A549 (cell line): ENCODE measurements at regions not wholly inside any gene's neighbourhood (a gene's known extent, or its start where the extent isn't known, plus 50 kb on each side); places are given as distances from the start of the nearest gene placed in this dataset.

Experiments used
- CHD4 ChIP-seq: fragments of 200-600 bp; sonication (generic); IDR thresholded peaks from 2 replicates; pipeline ENCODE4 v1.6.1; 2016; ENCODE audit warnings: antibody characterized with exemption, mild to moderate bottlenecking, borderline replicate concordance
- ELK1 ChIP-seq: fragments of 150-350 bp; IDR thresholded peaks from 2 replicates; pipeline ENCODE4 v1.6.1; 2014; ENCODE audit warnings: low read depth, mild to moderate bottlenecking, low read length
- EP300 ChIP-seq, 2 experiments: fragments of >200 bp; sonication (Bioruptor Twin); formaldehyde crosslinking; IDR thresholded peaks; 2 replicates in 1 of 2; 3 replicates in 1 of 2; pipeline ENCODE4 v1.6.1; 2016 to 2017
- ESRRA ChIP-seq: fragments of 150-350 bp; IDR thresholded peaks from 2 replicates; pipeline ENCODE4 v1.6.1; 2014; ENCODE audit warnings: mild to moderate bottlenecking, low read length, borderline replicate concordance
- JUN ChIP-seq, 2 experiments: fragments of >200 bp; sonication (Bioruptor Twin); formaldehyde crosslinking; IDR thresholded peaks; 2 replicates in 1 of 2; 3 replicates in 1 of 2; pipeline ENCODE4 v1.6.1; 2016 to 2017
- MAX ChIP-seq: IDR thresholded peaks from 2 replicates; pipeline ENCODE4 v1.6.1; 2012
- PBX3 ChIP-seq: IDR thresholded peaks from 2 replicates; pipeline ENCODE4 v1.6.1; 2012
- RCOR1 ChIP-seq: fragments of 150-350 bp; IDR thresholded peaks from 2 replicates; pipeline ENCODE4 v1.6.1; 2014; ENCODE audit warnings: antibody characterized with exemption, low read length, low read depth
- SMC3 ChIP-seq: fragments of >200 bp; sonication (Bioruptor Twin); formaldehyde crosslinking; IDR thresholded peaks from 3 replicates; pipeline ENCODE4 v1.6.1; 2018; ENCODE audit warnings: inconsistent platforms
- TF ChIP-seq, protein P1 (sequence below): fragments of >200 bp; sonication (Bioruptor Twin); formaldehyde crosslinking; IDR thresholded peaks from 3 replicates; pipeline ENCODE4 v1.5.1; 2016

GRCh38 chr12:38137716-38138115 is 178.9 kb upstream of the ALG10B start:
- TF ChIP-seq, protein P1, sequence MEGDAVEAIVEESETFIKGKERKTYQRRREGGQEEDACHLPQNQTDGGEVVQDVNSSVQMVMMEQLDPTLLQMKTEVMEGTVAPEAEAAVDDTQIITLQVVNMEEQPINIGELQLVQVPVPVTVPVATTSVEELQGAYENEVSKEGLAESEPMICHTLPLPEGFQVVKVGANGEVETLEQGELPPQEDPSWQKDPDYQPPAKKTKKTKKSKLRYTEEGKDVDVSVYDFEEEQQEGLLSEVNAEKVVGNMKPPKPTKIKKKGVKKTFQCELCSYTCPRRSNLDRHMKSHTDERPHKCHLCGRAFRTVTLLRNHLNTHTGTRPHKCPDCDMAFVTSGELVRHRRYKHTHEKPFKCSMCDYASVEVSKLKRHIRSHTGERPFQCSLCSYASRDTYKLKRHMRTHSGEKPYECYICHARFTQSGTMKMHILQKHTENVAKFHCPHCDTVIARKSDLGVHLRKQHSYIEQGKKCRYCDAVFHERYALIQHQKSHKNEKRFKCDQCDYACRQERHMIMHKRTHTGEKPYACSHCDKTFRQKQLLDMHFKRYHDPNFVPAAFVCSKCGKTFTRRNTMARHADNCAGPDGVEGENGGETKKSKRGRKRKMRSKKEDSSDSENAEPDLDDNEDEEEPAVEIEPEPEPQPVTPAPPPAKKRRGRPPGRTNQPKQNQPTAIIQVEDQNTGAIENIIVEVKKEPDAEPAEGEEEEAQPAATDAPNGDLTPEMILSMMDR, result no peak
- TF ChIP-seq PBX3, result no peak
- TF ChIP-seq MAX, result no peak
- no peak for TF ChIP-seq CHD4
- no peak for TF ChIP-seq RCOR1
- TF ChIP-seq ESRRA, result no peak
- TF ChIP-seq EP300 (IDR thresholded peaks at IDR 0.05), result no peak
- no peak for TF ChIP-seq SMC3
- no peak for TF ChIP-seq ELK1
- no peak for TF ChIP-seq JUN (IDR thresholded peaks at IDR 0.05)
